ENCODE measurements at regions not wholly inside any gene's neighbourhood (a gene's known extent, or its start where the extent isn't known, plus 50 kb on each side); places are given as distances from the start of the nearest gene placed in this dataset.
"Not testable (repeated sequence)": the region's sequence is repeated elsewhere in the genome, so short reads cannot be mapped to it uniquely, and the experiment has no call there.

DNA sequence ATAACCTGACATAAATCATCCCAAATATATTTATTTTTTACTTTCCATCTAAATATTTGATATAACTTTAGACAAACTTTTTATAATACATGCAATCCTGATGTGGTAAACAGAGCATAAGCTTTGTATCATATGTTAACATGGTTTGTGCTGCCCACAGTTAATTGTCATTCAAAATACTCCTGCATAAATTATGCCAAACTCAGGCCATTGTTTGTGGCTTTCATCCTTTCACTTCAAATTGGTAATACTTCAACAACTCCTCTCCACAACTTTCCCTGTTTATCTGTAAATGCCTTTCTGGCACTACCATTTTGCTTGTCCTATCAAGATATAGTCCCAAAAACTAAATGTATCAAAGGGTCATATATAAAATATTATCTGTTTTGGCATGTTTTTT lies 586.7 kb downstream of the HINT1 start:
- no peak for DNase-seq (ENCODE audit: low read depth)

DNA sequence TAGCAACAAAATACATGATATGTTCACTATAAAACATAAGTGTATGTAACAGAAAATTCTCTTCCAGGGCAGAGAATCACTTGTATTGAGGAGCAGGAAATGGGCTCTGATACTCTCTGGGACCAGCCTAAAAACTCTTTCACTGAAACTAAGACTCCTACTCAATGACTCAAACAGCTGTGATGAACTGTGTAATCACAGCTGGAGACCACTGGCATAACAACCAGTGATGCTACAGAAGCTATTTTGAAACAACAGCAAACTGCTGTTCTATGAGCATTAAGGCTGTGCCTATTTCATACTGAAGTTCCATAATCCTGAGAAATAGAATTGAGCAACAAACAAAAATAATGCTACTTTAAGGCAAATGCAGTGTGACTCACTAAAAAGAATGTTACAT lies 594.0 kb downstream of the HINT1 start:
- no peak for DNase-seq (ENCODE audit: low read depth)

DNA sequence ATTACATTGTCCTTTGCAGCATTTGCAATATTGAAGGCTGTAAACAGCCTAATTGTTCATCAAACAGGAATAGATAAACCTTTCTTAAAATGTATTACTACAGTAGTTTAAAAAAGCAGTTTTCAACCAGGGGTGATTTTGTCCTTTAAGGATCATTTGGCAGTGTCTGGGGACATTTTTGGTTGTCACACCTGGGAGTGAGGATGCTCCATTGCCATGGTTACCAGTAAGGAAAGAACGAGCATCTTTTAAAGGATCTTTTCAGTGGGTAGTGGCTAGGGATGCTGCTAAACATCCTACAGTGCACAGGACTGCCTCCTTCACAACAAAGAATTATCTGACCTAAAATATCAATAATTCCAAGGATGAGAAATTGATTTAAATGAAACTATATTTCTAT lies 596.3 kb downstream of the HINT1 start:
- DNase-seq (ENCODE audit: low read depth): no peak

DNA sequence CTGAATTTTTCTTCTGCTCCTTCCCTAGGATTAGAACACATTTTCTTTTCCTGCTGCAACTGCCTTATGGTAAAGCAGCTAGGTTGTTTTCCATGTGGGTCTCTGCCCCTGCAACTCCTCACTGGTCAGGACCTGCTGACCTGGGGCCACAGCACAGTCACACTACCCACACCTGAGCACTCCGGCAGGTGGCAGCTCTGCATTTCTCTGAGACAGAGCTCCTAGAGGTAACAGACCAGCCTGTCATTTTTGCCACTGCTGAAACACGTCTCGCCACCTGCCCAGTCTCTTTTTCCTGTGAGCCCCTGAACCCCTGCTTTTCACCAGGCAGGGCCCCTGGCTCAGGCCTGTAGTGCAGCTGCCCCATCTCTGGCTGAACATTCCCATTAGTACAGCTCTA lies 609.6 kb downstream of the HINT1 start:
- no peak for DNase-seq (ENCODE audit: low read depth)

DNA sequence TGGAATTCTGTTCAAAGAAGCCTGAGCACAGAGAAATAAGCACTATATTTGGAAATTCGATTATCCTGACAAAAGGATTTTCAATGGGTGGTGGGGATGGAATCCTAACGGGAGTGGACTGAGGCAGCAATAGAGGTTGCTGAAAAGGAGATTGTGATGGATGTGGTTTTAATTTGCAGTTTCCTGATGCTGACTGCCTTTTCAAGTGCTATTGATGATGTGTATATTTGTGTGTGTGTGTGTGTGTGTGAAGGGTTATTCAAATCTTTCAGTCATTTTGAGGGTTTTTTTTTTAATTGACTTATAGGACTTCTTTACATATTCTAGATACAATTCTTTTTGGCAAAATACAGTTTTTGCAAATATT lies 614.5 kb downstream of the HINT1 start:
- DNase-seq (ENCODE audit: low read depth): no peak

DNA sequence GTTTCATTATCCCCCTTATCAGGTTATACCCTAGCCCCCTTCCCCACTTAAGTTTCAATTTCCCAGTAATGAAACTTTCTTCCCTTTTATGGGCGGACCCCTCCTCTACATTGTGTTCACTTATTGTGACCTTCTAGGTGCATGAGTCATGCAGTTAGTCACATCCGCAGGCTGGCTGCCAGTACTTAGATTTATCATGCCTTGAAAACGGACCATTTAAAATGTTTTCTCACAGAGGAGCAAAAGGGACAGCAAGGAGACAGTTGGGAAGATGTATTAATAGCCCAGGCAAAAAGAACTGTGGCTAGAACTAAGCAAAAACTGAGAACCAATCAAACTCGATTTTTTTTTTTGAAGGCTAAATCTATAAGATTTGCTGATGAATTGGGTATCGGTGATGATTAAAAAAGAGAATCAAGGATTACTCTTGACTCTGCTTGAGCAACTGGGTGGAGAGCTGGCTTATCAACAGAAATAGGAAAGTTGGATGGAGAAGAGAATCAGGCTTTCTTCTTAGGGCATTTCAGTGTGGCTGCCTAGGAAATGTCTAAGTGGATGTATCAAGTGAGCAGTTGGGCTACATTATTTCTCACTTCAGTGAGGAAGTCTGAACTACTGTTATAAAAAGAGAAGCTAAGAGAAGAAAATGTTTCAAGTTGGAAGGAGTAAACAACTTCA lies 615.0 kb downstream of the HINT1 start:
- DNase-seq (ENCODE audit: low read depth): peak; percentile 53

DNA sequence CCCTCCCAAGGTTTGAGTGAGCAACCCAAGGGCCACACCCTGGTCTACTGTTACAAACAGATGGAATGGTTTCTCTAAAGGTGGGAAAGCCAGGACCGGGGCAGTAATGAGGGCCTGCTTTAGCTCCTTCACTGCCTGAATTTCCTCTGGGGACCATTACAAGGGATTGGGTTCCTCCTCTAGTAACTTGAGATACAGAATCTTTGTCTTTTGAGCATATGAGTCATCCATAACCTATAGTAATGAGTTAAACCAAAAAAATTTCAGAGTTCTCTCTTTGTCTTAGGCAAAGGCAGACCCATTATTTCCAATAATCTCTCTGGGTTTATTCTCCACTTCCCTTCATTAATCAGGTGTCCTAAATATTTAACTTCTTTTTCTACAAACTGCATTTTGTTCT lies 618.8 kb downstream of the HINT1 start:
- DNase-seq (ENCODE audit: low read depth): no peak

DNA sequence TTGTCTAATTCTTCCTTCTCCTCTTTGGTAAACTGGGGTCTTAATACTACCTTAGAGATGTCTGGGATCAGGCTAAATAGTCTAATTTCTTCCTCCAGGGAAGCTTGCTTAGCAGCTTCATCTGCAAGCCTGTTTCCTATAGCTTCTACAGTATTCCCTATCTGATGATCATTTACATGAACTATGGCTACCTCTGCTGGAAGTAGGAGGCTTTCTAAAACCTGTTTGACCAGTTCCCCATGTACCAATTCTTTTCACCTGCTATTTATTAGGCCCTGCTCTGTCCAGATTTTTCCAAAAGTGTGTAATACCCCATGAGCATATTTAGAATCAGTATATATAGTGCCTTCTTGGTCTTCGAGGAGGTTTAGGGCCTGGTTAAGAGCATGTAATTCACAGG lies 619.8 kb downstream of the HINT1 start:
- no peak for DNase-seq (ENCODE audit: low read depth)

DNA sequence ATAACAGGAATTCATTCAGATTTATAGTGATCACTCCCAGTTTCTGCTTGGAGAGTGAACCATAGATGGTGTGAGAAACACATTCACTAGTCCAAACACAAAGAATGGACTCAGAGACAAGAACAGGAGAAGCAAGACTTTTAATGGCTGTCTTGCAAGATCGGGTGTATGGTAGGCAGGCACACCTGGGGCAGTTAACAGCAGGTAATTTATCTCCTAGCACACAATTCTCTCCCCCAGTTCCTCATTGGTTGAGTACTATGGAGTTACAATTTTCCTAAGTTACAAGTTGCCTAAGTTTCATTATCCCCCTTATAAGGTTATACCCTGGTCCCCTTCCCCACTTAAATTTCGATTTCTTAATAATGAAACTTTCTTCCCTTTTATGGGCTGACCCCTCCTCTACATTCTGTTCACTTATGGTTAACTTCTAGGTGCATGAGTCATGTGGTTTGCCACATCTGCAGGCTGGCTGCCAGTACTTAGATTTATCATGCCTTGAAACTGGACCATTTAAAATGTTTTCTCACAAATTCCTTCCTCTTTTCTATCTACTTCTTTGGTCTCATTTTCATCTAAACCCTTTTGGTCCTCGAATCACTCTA lies 623.3 kb downstream of the HINT1 start:
- peak; percentile 28 for DNase-seq (ENCODE audit: low read depth)

DNA sequence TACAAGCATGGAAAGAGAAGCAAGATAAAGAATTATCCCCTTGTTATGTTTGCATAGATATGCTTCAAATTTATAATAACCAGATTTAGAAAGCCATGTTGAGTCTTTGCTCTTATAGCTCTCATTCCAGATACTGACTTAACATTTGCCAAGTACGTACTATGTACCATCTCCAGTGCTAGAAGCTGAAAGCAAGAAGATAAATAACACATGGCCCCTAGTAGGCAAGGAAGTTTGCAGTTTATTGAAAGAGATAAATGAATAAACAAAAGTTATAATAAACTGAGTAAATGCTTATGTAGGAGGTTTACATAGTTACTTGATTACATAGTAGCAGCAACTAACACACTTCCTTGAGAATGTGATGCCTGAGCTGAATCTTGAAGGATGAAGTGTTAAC lies 628.4 kb downstream of the HINT1 start:
- DNase-seq (ENCODE audit: low read depth): no peak

DNA sequence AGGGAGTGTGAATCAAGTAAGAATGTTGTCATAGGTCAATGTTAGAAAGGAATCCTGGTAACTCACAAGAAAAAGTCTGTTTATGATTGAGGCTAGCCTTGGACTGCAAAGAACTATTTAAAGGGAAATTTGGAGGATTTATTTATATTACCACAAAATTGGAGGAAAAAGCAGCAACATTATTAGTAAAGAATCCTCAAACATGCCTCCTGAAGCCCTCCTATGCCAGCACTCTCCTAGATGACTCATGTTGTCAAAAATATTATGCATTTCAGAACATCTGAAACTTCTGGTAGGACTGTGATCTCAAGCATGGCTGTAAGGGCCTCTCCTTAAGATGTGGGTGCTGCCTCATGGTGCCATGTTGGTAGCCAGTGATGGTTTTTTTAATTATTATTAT lies 628.5 kb downstream of the CHSY3 start:
- DNase-seq (ENCODE audit: low read depth): no peak

DNA sequence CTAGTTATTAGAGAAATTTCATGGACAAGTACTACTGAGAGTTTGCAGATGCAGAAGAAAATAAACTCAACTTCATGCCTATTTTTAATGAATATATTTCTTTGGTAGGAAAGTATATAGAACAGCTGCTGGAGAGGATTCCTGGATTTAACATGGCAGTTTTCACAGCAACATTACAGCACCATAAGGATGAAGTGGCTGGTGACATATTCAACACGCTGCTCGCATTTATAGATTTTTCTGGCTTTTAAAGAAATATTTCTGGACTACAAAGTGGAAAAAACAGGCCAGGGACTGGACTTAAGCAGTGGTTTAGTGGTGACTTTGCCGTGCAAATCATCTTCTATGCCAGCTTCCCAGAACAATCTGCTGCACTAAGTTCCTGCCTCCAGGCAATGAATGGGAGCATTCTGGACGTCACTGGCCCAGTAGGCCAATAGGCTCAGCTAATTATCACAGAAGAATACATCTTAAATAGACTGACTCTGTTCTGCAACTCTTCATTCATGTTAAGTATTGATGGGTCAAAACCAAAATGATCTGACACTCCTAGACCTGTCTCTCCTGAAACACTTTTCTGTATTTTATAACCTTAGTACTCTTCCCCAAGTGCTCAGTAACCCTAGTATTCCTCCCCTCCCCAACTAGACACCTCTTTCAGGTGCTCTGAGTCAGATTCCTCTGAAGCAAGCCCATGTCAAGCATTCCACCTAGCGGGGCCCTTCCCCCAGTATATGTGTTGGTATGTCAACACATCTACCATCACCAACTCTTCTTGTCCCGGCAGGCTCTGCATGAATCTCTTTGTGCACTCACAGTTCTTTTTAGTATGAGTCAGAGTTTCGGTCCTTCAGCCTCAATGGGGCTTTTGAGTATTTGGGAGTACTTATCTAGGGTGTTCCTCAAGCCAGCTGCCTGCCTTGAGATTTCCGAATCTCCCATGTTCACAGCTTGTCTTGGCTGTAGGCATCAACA lies 625.5 kb downstream of the CHSY3 start:
- DNase-seq (ENCODE audit: low read depth): no peak

DNA sequence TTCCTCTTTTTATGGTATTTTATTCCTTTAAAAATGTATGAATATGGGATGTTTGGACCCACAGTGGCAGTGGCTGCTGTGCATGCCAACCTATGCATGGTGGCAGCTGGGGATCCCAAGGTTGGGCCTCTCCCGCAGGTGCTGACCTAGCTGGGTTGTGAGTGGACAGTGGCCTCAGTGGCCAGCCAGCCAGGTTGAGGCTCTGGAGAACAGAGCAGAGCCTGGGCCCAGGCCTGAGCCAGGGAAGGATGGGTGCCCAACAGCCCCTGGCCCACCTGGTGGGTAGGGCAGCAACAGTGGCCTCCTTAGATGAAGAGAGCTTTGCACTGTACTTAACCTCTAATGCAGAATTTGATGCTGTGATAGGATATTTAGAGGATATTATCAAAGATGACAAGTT lies 624.8 kb downstream of the CHSY3 start:
- DNase-seq (ENCODE audit: low read depth): no peak

DNA sequence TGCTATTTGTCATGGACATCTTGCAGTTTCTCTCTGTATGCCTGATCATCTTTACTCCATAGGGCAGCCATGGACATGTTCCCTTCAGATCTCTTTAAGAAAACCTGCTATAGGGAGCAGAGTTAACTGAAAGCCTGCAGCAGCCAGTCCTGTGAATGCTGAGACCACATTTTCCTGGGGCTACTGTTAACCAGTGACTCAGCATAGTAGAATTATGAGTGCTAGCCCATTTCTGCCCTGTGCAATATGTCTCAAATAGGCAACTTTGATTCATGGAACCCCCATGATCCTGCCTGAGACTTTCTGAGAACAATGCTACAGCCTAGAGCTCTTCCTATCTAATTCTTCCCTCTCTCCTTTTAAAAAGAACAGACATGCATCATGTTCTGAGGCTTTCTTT lies 624.2 kb downstream of the CHSY3 start:
- DNase-seq (ENCODE audit: low read depth): peak; percentile 34

DNA sequence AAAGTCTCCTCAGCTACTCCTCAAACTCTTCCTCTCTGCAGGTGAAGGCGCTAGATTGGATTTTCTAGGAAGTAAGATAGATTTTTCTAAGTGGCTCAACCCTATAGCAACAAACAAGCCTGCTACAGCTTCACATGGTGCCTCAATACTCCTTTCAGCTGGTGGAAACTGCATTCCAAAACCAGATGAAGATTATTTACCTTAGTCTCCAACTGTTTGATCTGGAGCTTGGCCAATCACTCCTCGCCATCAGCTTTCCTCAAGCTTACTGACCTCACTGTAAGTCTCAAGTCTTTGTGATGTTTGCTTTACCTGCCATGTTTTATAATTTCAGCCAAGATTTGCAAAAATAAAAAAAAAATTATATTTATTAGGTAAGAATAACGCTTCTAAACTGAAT lies 622.4 kb downstream of the CHSY3 start:
- no peak for DNase-seq (ENCODE audit: low read depth)

DNA sequence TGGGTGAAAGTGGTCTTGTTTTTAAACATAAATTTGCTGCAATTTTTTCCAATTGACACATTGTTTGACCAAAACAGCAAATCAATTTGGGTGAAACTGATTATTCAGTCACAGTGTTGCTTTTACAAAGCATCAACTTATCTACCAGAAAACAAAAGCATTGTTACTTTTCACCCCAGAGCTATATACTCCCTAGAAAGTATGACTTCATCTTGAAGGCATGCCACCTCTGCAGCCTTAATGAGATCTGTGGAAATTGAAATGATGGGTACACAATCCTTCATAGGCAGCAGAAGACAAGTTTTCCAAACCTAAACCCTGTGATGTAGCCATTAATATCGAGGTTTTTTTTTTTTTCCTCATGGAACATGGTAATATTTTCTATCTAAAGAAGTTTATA lies 615.9 kb downstream of the CHSY3 start:
- no peak for DNase-seq (ENCODE audit: low read depth)

DNA sequence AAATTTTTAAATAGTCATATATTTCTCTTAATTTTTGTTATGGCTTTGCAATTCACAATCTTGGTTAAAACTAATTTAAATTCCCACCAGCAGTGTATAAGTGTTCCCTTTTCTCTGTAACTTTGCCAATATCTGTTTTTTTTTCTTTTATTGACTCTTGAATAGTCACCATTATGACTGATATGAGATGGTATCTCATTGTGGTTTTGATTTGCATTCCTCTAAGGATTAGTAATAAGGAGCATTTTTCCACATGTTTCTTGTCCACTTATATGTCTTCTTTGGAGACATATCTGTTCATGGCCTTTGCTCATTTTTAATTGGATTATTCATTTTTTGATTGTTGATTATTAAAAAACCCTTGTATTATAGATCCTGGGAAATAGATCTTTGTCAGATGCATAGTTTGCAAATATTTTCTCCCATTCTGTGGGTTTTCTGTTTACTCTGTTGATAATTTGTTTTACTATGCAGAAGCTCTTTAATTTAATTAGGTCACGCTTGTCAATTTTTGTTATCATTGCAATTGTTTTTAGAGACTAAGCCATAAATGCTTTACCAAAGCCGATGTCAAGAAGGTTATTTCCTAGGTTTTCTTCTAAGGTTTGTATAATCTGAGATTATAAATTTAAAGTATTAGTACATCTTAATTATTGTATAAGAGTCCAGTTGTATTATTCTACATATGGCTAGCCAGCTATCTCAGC lies 610.9 kb downstream of the CHSY3 start:
- peak; percentile 46 for DNase-seq (ENCODE audit: low read depth)

DNA sequence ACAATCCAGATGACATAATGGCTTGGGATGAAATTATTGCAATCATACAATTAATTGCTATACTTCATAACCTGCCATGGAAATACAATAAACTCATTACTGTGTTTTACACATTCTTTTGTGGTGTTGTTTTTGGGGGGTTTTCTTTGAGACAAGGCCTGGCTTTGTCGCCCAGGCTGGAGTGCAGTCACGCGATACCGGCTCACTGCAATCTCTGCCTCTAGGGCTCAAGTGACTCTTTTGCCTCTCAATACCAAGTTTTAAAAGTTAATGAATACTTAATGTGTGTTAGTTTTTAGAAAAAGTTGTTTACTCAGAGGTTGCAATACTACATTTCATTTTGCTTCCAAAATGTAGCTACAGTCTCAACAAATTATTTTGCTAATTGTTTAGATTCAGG lies 598.4 kb downstream of the CHSY3 start:
- no peak for DNase-seq (ENCODE audit: low read depth)

DNA sequence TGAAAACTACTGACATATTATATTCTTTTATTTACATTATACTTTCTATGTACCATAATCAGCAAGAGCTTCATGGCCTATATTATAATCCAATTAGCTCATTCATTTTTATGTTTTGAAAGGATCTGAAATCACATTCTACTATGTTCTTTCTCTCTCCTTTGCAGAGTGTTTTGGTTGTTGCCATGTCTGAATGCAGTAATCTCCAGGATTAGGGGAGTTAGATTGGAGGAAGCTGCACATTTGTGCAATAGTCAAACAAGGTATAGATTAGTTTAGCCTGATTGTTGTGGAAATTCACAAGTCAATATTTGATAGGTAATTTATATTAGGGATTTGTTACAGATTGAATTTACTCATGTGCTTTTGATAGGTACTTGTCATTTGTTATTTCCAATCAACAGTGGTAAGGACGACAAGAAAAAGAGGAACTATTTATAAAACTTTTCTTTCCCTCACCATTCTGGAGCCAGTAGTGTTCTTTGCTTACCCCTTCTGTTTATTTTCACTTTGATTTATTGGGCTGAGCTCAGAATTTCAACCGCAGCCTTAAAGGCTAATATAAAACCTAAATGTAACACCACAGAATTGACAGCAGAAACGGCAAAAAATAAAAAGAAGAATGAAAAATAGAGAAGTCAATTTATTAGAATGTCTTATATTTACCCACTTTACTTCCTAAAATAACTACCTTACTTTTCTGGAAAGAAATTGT lies 597.0 kb downstream of the CHSY3 start:
- no peak for DNase-seq (ENCODE audit: low read depth)

DNA sequence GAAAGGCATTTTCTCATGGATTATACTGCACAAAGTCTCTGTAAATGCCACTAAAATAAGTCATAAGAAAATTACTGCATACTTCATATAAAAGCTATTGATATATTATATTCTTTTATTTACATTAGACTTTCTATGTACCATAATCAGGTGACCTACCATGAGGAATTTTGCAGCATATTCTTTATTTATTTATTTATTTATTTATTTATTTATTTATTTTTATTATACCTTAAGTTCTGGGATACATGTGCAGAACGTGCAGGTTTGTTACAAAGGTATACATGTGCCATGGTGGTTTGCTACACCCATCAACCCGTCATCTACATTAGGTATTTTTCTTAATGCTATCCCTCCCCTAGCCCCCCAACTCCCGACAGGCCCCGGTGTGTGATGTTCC lies 596.2 kb downstream of the CHSY3 start:
- DNase-seq (ENCODE audit: low read depth): not testable (repeated sequence)

DNA sequence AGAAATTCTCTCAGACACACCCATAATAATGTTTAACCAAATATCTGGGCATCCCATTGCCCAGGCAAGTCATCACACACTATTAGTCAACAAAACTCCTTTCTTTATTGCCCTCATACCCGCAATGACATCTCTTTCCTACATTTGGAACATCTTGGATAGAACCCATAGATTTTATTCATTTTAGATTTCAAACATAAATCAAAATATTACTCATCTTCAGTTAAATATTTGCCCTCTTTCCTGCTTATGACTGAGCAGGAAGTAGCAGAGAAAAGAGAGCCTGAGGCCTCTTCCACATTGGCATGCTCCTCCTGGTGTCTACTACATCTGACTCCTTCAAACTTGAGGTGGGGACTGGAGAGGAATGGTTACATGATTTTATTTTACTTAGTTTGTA lies 592.0 kb downstream of the CHSY3 start:
- DNase-seq (ENCODE audit: low read depth): no peak

DNA sequence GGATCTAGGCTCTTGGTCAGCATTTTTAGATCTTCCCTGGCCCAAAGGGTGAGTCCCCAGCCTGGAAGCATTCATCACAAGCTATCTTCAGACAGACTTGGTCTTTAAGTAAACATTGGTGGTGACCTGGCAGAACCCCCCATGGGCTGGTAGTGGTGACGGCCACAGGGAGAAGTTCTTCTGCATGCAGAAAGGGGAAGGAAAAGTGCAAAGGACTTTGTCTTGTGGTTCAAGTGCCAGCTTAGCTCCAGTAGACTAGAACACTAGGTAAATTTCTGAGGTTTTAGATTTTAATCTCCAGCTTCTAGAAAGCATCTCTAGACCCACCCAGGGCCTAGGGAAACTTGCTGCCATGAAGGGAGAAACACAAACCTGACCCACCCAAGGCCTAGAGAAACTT lies 584.0 kb downstream of the CHSY3 start:
- no peak for DNase-seq (ENCODE audit: low read depth)

Measured in GM04504 (cell line).